IgD-negative memory B cell (primary cell): ENCODE measurements at regions not wholly inside any gene's neighbourhood (a gene's known extent, or its start where the extent isn't known, plus 50 kb on each side); places are given as distances from the start of the nearest gene placed in this dataset.

Experiments used
- H3K27ac Mint-ChIP-seq, 3 donors: one replicate each; pipeline ENCODE4 v1.8.0; 2020 to 2022; ENCODE audit warnings: mild to moderate bottlenecking in 3 of 3, mixed read lengths in 3 of 3, moderate library complexity in 1 of 3
- H3K27me3 Mint-ChIP-seq: one replicate; pipeline ENCODE4 v1.8.0; 2021; ENCODE audit warnings: mixed read lengths
- H3K36me3 Mint-ChIP-seq: one replicate; pipeline ENCODE4 v1.8.0; 2020; ENCODE audit warnings: mild to moderate bottlenecking, mixed read lengths
- H3K4me1 Mint-ChIP-seq, 3 donors: one replicate each; pipeline ENCODE4 v1.8.0; 2020 to 2022; ENCODE audit warnings: mixed read lengths in 3 of 3, mild to moderate bottlenecking in 1 of 3
- H3K4me3 Mint-ChIP-seq, 4 donors: one replicate each; pipeline ENCODE4 v1.8.0; 2020 to 2022; ENCODE audit warnings: mild to moderate bottlenecking in 4 of 4, mixed read lengths in 4 of 4, moderate library complexity in 3 of 4
- H3K9me3 Mint-ChIP-seq, 3 donors: one replicate each; pipeline ENCODE4 v1.8.0; 2020 to 2021; ENCODE audit warnings: mixed read lengths in 3 of 3, mild to moderate bottlenecking in 1 of 3

GRCh38 chr14:35988972-35989690 lies 163.0 kb downstream of the BRMS1L start:
- H3K36me3 Mint-ChIP-seq: peaks cover 3% of the 10 kb centered on the region
- H3K4me1 Mint-ChIP-seq: no peaks in the 10 kb centered on the region
- no peaks in the 10 kb centered on the region for H3K9me3 Mint-ChIP-seq
- H3K27me3 Mint-ChIP-seq: peaks cover 4% of the 10 kb centered on the region
- H3K27ac Mint-ChIP-seq: no peak overlapping the region
- H3K4me3 Mint-ChIP-seq: no peak overlapping the region

DNA sequence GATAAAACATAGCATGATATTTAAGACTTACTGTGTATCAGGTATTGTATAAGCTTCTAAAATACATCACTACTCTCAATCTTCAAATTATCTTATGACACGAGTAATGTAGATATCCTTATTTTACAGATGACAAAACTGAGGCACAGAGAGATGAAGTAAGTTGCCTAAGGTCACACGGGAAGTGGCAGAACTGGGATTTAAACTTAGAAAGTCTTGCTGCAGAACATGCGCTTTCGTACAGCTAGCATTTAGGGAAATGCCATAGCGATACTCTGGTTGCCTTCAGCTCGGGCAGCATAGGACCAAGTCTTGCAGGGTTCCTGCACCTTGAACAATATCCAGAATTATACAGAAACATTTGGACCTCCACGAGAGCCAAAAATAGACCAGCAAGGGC lies 162.4 kb downstream of the BRMS1L start:
- Mint-ChIP-seq H3K4me1 (no peaks in the 10 kb centered on the region), H3K36me3 (peaks cover 3% of the 10 kb centered on the region), H3K27me3 (peaks cover 3% of the 10 kb centered on the region), H3K9me3 (no peaks in the 10 kb centered on the region), H3K27ac (no peak overlapping the region), H3K4me3 (no peak overlapping the region)

- H3K36me3 Mint-ChIP-seq: peaks cover 3% of the 10 kb centered on the region
- H3K4me3 Mint-ChIP-seq: no peak overlapping the region
- H3K4me1 Mint-ChIP-seq: no peaks in the 10 kb centered on the region
- H3K9me3 Mint-ChIP-seq: no peaks in the 10 kb centered on the region
- H3K27me3 Mint-ChIP-seq: peaks cover 1% of the 10 kb centered on the region
- no peak overlapping the region for H3K27ac Mint-ChIP-seq
Observed at GRCh38 chr14:35987731-35988130, 161.6 kb downstream of the BRMS1L start.

DNA sequence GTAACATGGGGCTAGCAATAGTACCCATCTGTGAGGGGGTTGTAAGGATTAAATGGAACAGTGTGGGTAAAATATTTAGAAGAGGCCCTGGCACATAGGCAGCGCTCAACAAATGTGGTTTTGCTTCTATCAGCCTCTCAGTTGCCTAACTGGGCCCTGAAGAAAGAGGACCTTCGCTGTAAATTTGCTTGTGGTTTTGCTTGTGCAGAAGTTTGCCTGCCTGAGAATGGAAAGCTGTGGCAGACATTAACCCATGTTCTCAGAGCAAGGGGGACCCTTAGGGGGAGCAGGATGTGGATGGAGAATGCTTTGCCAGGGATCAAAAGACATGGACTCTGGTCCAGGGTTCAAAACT lies 160.1 kb downstream of the BRMS1L start:
- Mint-ChIP-seq H3K9me3 (no peaks in the 10 kb centered on the region), H3K4me1 (no peaks in the 10 kb centered on the region), H3K27me3 (peaks cover 1% of the 10 kb centered on the region), H3K4me3 (no peak overlapping the region), H3K36me3 (peaks cover 3% of the 10 kb centered on the region), H3K27ac (no peak overlapping the region)

GRCh38 chr14:35985474-35986218 lies 159.5 kb downstream of the BRMS1L start:
- Mint-ChIP-seq H3K36me3 (peaks cover 3% of the 10 kb centered on the region), H3K27me3 (peaks cover 1% of the 10 kb centered on the region), H3K4me3 (no peak overlapping the region), H3K27ac (no peak overlapping the region), H3K4me1 (no peaks in the 10 kb centered on the region), H3K9me3 (no peaks in the 10 kb centered on the region)

GRCh38 chr14:35979531-35979930 lies 153.4 kb downstream of the BRMS1L start:
- no peaks in the 10 kb centered on the region for H3K9me3 Mint-ChIP-seq
- H3K4me1 Mint-ChIP-seq: no peaks in the 10 kb centered on the region
- no peak overlapping the region for H3K4me3 Mint-ChIP-seq
- no peaks in the 10 kb centered on the region for H3K36me3 Mint-ChIP-seq
- H3K27me3 Mint-ChIP-seq: no peaks in the 10 kb centered on the region
- H3K27ac Mint-ChIP-seq: no peak overlapping the region

DNA sequence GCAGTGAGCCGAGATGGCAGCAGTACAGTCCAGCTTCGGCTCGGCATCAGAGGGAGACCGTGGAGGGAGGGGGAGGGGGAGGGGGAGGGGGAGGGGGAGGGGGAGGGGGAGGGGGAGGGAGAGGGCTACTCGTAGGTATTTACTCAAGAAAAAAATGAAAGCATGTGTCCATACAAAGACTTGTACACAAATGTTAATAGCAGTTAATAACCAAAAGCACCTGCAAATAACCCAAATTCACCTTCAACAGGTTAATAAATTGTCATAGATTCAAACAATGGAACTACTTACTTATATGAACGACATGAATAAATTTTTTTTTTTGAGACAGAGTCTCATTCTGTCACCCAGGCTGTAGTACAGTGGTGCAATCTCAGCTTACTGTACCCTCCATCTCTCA lies 152.4 kb downstream of the BRMS1L start:
- Mint-ChIP-seq H3K4me3 (no peak overlapping the region), H3K27ac (no peak overlapping the region), H3K4me1 (no peaks in the 10 kb centered on the region), H3K27me3 (no peaks in the 10 kb centered on the region), H3K9me3 (no peaks in the 10 kb centered on the region), H3K36me3 (no peaks in the 10 kb centered on the region)

DNA sequence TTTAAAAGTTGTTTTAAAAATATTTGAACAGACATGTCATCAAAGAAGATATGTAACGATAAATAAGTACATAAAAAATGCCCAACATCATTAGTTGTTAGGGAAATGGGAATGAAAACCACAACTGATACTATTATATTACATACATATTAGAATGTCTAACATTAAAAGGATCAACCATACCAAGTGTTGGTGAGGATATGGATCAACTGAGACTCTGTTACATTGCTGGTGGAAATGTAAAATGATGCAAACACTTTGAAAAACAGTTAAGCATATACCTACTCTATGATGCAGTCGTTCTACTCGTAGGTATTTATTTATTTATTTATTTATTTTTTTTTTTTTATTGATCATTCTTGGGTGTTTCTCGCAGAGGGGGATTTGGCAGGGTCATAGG lies 149.7 kb downstream of the BRMS1L start:
- no peaks in the 10 kb centered on the region for H3K36me3 Mint-ChIP-seq
- H3K9me3 Mint-ChIP-seq: no peaks in the 10 kb centered on the region
- H3K4me1 Mint-ChIP-seq: peaks cover 0 to 2% (median 0%) of the 10 kb centered on the region in 3 donors
- H3K27me3 Mint-ChIP-seq: no peaks in the 10 kb centered on the region
- no peak overlapping the region for H3K27ac Mint-ChIP-seq
- H3K4me3 Mint-ChIP-seq: no peak overlapping the region

- Mint-ChIP-seq H3K27me3 (no peaks in the 10 kb centered on the region), H3K4me3 (no peak overlapping the region), H3K36me3 (no peaks in the 10 kb centered on the region), H3K27ac (no peak overlapping the region), H3K9me3 (no peaks in the 10 kb centered on the region), H3K4me1 (peaks cover 0 to 2% (median 0%) of the 10 kb centered on the region in 3 donors)
Observed at GRCh38 chr14:35973770-35974169, 147.6 kb downstream of the BRMS1L start.

GRCh38 chr14:35971965-35972630 lies 146.0 kb downstream of the BRMS1L start:
- Mint-ChIP-seq H3K9me3 (no peaks in the 10 kb centered on the region), H3K27me3 (no peaks in the 10 kb centered on the region)

GRCh38 chr14:35969310-35969709 lies 143.2 kb downstream of the BRMS1L start:
- no peak overlapping the region for H3K27ac Mint-ChIP-seq
- no peaks in the 10 kb centered on the region for H3K36me3 Mint-ChIP-seq
- peaks cover 0 to 2% (median 0%) of the 10 kb centered on the region in 3 donors for H3K4me1 Mint-ChIP-seq
- H3K4me3 Mint-ChIP-seq: peak overlapping the region in 1 of 4 donors; percentile 30
- no peaks in the 10 kb centered on the region for H3K27me3 Mint-ChIP-seq
- no peaks in the 10 kb centered on the region for H3K9me3 Mint-ChIP-seq

More at GRCh38 chr14:35971965-35972630, 146.0 kb downstream of the BRMS1L start:
- no peak overlapping the region for H3K27ac Mint-ChIP-seq
- peaks cover 0 to 2% (median 0%) of the 10 kb centered on the region in 3 donors for H3K4me1 Mint-ChIP-seq
- no peaks in the 10 kb centered on the region for H3K36me3 Mint-ChIP-seq
- H3K4me3 Mint-ChIP-seq: no peak overlapping the region

GRCh38 chr14:35965400-35965799 lies 139.3 kb downstream of the BRMS1L start:
- Mint-ChIP-seq H3K36me3 (no peaks in the 10 kb centered on the region), H3K4me1 (no peaks in the 10 kb centered on the region), H3K4me3 (no peak overlapping the region), H3K27ac (no peak overlapping the region), H3K27me3 (peaks cover 2% of the 10 kb centered on the region), H3K9me3 (no peaks in the 10 kb centered on the region)

- H3K4me1 Mint-ChIP-seq: no peaks in the 10 kb centered on the region
- no peaks in the 10 kb centered on the region for H3K36me3 Mint-ChIP-seq
- H3K27me3 Mint-ChIP-seq: peaks cover 2% of the 10 kb centered on the region
- H3K27ac Mint-ChIP-seq: no peak overlapping the region
- H3K9me3 Mint-ChIP-seq: no peaks in the 10 kb centered on the region
- no peak overlapping the region for H3K4me3 Mint-ChIP-seq
Observed at GRCh38 chr14:35964697-35965286, 138.7 kb downstream of the BRMS1L start.

GRCh38 chr14:35963209-35963608 lies 137.1 kb downstream of the BRMS1L start:
- H3K27me3 Mint-ChIP-seq: peaks cover 2% of the 10 kb centered on the region
- no peaks in the 10 kb centered on the region for H3K36me3 Mint-ChIP-seq
- no peaks in the 10 kb centered on the region for H3K9me3 Mint-ChIP-seq
- H3K27ac Mint-ChIP-seq: no peak overlapping the region
- H3K4me3 Mint-ChIP-seq: no peak overlapping the region
- H3K4me1 Mint-ChIP-seq: no peaks in the 10 kb centered on the region

DNA sequence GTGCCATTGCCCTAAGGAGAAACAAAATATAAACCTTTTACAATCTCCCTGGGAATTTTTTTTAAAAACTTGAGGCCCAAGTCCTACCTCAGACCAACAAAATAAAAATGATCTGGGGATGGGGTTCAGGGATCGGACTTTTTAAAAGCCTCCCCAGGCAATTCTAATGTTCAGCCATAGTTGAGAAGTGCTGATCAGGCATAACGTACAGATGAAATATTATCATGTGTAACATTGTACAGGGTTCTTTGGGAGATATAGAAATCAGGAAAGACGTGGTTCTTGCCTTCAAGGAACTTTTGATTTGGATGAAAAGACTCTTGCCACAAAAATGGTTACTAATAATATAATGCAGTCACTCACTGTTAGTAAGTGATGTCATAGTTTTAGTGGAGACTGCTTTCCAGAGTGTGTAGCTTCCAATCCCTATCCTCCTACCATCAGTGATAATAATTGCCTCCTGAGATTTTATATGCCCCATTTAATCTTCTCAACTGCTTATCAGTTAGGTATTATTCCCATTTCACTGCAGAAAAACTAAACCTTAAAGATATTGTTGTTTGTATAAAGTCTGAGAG lies 135.6 kb downstream of the BRMS1L start:
- no peaks in the 10 kb centered on the region for H3K9me3 Mint-ChIP-seq
- peaks cover 2% of the 10 kb centered on the region for H3K27me3 Mint-ChIP-seq
- no peak overlapping the region for H3K27ac Mint-ChIP-seq
- H3K36me3 Mint-ChIP-seq: no peaks in the 10 kb centered on the region
- no peaks in the 10 kb centered on the region for H3K4me1 Mint-ChIP-seq
- H3K4me3 Mint-ChIP-seq: no peak overlapping the region
